ENCODE measurements at regions not wholly inside any gene's neighbourhood (a gene's known extent, or its start where the extent isn't known, plus 50 kb on each side); places are given as distances from the start of the nearest gene placed in this dataset.

GRCh38 chr20:22305381-22305780, 279.0 kb downstream of the FOXA2 start:
- DNase-seq, result no peak

DNA sequence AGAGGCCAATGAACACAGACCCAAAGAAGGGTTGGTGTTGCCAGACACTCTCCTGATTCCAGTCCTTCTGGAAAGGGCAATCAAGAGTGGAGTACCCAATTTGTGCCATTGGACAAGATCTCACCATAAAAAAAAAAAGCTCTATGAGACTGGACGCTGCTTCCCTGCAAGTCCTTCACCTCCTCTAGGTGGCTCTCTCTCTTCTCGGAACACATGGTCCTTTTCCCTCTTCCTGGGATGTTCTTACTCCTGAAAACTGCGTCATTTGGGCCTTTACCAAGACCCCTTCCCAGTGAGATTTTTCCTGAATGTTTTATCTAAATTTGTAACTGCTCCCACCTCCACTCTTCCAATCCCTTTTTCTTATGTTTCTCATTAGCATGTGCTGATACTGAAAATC, 280.8 kb downstream of the FOXA2 start:
- DNase-seq, result no peak

DNA sequence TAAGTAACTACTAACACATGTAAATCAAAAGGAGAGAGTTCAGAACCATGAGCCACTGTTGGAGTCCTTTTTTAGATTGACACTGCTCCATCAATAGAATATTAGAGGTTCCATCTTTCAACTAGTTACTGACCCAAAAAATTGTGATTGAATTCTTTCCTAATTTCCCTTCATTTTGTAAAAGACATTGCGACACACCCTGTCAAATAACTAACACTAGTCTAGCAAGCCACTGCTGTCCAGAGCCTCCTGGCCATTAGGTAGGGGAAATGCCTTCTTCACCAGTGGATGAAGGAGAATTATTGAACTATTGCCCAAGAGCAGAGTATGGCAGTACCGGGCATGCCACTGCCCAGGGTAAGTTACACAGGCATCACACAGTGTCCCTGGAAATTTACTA, 282.3 kb downstream of the FOXA2 start:
- DNase-seq, result no peak

DNA sequence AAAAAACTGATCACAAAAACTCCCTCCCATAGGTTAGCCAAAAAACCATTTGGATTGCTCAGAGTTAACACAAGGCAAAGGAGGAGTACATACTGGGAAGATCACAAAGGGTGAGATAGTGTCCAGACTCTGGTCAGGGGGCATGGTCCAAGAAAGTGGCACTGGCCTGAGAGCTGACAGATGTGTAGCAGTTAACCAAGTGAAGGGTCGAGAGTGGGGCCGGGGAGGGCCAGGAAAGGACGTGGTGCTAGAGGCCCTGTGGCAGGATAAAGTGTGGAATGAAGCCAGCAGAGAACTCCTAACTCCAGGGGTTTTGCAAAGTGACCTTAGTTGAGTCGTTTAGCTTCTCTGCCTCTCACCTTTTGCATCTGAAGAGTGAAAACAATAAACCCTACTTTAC, 290.5 kb downstream of the FOXA2 start:
- DNase-seq, result no peak

GRCh38 chr20:22289442-22289841, 294.9 kb downstream of the FOXA2 start:
- no peak for DNase-seq

- no peak for DNase-seq
Measured at GRCh38 chr20:22288957-22289356, 295.4 kb downstream of the FOXA2 start.

DNA sequence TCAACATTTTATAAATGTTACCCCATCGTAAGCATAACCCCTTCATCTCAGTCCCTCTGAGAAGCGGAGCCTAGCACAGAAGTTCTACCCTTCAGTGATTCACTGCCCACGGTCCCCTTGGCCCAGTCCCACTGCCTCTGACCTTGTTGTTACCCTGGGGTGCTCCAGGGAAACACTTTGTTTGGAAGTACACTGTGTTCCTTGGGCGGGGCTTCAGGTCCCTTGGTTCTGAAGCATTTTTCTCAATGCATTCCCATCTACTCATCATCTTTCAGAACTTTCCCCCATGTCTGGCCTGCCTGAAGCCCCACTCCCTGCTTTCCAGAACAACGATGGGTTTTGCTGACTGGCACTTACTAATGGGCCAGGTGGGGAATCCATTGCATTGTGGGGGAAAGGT, 296.2 kb downstream of the FOXA2 start:
- DNase-seq, result no peak

- DNase-seq, result no peak
Measured at GRCh38 chr20:22285555-22285954, 298.8 kb downstream of the FOXA2 start.

- DNase-seq, result no peak
Measured at GRCh38 chr20:22282696-22283095, 301.7 kb downstream of the FOXA2 start.

DNA sequence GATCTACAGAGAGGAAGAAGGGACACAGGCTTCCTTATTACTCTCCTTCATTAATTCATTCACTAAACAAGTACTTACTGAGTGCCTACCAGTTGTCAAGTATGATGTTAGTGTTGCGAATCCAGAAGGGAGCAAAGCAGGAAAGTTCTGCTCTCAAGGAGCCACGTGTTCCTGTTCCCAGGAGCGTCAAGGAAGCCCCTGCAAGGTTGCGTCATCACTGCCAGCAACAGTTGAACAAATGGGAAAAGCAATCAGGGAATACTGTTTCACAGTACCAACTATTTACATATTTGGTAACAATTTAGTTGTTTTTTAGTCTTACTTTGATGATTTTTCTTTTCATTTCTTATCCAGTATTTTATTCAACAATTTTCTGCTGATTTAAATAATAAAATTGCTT, 310.0 kb downstream of the FOXA2 start:
- DNase-seq, result no peak

DNA sequence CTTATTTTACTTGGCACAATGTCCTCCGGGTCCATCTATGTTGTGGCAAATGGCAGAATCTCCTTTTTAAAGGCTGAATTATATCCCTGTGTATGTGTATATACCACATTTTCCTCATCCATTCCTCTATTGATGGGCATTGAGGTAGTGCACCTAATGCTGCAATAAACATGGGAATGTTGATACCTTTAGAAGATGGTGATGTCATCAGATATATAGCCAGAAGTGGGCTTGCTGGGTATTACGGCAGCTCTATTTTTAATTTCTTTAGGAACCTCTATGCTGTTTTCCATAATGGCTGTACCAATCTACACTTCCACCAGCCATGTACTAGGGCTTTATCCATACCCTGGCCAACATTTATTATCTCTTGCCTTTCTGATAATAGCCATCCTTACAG, 315.7 kb downstream of the FOXA2 start:
- no peak for DNase-seq

- DNase-seq, result no peak
Measured at GRCh38 chr20:22264917-22265316, 319.5 kb downstream of the FOXA2 start.

DNA sequence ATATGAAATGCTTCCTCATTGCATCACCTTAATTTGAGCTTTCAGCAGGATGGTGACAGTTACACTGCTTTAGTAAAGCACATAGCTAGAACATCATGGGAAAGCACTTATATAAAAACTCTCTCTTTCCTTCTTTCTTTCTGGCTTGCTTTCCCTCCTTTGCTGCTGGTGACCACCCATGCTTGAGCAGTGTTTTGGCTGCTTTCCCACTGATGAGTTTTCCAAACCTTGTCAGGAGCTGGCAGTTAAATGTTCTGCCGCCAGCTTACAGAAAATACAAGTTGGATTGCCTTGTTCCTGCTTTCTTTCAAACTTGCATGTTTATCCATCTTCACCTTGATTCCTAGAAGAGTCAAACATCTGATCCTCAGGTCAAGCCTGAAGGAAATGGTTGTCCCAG, 323.9 kb downstream of the FOXA2 start:
- DNase-seq, result no peak

DNA sequence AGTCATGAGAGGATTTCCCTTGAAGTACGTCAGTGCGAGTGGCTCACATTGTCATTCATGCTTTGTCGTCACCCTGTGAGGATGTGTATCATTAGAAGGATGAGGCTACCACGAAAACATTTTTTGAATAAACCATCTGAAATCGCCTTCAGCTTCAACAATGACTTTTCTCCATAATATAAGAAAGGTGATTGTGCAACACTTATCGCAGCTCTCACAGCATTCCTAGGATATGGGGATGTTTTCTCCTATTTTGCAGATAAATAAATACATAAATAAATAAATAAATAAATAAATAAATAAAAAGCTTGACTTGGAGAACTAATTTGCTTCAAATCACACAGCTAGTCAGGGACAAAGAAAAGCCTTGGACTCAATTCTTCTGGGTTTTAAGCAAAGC, 326.5 kb downstream of the FOXA2 start:
- DNase-seq, result no peak

GRCh38 chr20:22248051-22248667, 336.2 kb downstream of the FOXA2 start:
- no peak for DNase-seq

GRCh38 chr20:22245139-22245538, 339.2 kb downstream of the FOXA2 start:
- DNase-seq, result no peak

DNA sequence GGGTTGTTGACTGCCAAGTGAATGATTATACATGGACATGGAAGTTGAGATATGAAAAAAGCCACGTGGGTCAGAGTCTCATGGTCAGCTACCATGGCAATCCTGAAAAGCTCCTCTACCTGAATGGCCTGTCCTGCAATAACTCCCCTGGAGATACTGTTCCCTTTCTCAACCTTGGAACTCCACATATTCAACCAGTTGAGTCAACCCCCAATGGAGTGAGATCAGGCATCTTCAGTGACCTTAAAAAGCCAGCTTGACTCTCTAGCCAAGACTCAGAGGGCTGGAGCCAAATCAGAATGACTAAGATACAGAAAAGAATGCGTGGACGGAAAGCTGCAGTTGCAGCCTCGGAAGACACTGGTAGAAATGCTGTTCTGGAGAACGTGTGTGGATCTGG, 341.3 kb downstream of the FOXA2 start:
- no peak for DNase-seq

DNA sequence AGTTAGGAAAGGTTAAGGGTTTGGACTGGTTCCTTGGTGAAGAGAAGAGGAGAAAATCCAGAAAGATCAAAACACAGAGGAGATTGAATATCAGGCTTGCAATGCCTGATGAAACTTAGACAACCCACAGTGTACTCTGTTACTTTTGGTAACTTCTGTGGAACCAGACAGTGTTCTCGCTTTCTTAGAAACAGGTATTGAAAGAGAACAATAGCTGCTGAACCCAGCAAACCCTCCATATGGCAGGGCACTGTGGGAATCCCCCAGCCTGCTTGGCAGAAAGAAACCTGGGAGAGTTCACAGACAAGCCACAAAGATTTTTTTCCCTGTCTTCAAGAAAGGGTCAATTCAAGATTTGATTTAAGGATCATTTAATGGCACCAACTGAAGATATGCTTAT, 342.8 kb downstream of the FOXA2 start:
- no peak for DNase-seq

- no peak for DNase-seq
Measured at GRCh38 chr20:22232923-22233322, 351.4 kb downstream of the FOXA2 start.

DNA sequence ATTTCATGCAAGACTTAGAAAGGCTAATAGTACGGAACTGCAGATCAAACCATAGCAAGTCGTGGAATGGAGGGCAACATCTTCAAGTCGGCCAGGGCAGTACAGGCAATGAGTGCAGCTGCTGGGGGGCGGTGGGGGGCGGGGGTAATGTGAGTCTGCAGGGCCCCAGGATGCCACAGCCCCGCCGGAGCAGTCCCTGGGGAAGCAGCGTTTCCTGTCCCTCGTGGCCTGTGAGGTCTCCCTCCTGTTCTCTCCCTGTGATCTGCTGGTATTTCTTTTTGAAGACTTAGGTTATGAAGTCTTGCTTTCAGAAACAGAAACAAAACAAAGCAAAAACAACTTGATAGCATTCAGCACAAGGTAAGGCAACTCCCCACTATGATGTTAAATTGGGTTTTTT, 351.9 kb downstream of the FOXA2 start:
- no peak for DNase-seq

DNA sequence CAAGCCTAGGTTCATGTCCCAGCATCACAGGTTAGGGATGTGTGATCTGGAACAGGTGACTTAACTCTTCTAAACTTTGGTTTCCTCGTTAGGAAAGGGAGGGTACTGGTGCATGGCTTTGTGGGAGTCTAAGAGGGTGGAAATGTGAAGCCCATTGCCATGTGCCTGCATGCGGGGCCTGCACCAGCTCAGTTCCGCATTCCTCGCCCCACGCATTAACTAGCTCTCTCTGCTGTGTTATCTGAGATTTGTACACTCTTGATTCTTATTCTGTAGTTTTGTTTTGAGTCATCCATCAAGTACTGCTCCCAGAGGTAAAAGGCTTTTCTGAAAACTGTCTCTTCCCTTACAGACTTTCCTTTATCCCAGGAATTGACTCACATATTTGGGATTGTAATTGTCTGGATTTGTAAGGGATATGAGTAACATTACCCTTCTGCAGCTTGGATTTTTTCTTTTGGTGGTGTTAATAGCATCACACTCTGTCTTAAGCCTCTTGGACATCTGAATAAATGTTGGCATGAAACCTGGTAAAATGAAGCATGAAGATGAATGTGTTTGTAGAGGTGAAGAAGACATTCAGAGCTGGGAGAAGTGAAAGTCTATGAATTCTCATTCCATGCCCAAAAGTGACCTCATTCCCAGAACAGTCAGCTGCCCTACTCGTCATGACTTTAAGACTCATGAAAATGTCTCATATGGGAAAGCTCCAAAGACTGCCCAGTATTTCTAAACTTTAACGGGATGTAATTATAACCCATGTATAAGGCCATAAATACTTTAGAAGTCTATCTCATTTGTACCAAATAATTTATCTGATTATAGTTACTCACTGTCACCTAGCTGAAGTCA, 357.3 kb downstream of the FOXA2 start:
- DNase-seq, result no peak

GRCh38 chr20:22223236-22223635, 361.1 kb downstream of the FOXA2 start:
- no peak for DNase-seq

DNA sequence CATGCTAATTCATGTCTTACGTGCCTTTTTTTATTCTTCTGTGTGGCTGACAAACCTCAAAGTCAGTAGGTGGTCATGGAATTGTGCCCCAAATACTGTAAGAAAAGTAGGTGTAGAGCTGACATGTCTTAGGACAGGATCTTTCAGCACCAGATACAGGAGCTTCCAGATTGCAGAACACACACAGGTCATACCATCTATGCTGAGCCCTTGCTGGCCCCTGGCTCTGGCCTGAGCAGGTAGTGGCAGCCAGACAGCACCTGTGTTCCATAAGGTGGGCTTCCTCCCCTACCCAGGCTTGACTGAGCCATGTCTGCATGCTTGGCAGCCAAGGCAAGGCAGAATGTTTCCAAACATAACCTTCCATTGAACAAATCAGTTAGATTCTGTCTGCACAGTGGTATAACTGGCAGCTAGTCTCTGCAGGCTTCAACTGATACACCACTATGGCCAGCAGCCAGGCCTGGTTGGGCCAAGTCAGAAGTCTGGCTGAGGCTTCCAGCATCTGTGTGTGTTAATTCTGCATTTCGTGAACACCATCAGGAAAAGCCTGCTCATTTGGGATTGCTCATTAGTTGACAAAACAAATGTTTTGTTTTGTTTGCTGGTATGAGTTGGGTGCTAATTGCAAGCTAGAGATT, 366.5 kb downstream of the FOXA2 start:
- no peak for DNase-seq

DNA sequence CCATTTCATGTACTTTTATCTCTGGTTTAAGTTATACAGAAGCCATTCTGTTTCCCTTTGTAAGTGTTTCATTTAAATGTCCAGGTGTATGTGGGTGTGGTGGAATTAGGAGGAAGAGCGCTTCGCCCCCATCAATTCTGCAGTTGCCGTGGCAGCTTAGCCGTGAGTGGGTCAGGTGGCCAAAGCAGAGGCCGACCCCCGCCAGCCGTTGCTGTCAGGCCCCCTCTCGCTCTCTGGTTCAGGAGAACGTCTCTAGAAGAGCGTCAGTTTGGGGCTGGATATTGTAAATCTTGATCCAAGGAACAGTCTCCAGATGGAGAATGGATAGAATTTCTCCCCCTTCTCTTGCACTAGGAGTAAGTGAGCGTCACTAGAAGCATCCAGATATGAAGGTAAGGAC, 367.4 kb downstream of the FOXA2 start:
- no peak for DNase-seq

Data from CD4-positive, alpha-beta T cell treated with Interleukin-17A for 1 hour (primary cell).